ENCODE measurements at regions not wholly inside any gene's neighbourhood (a gene's known extent, or its start where the extent isn't known, plus 50 kb on each side); places are given as distances from the start of the nearest gene placed in this dataset.
"Not testable (repeated sequence)": the region's sequence is repeated elsewhere in the genome, so short reads cannot be mapped to it uniquely, and the experiment has no call there.

DNA sequence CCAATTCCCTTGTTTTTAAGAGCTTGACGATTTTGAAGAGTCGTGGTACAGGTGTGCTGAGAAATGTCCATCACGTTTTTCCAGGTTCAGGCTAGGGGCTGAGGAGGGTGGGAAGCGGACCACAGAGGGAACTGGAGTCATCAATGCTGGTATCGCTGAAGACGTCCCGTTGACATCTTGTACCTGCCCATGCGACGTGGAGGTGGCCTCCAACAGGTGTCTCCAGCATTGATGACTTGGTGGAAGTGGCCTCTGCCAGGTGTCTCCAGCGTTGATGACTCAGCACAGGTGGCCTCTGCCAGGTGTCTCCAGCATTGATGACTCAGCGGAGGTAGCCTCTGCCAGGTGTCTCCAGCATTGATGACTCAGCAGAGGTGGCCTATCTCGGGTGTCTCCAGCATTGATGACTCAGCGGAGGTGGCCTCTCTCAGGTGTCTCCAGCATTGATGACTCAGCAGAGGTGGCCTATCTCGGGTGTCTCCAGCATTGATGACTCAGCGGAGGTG, 86.6 kb downstream of the ASMT start:
- TF ChIP-seq, protein P1, sequence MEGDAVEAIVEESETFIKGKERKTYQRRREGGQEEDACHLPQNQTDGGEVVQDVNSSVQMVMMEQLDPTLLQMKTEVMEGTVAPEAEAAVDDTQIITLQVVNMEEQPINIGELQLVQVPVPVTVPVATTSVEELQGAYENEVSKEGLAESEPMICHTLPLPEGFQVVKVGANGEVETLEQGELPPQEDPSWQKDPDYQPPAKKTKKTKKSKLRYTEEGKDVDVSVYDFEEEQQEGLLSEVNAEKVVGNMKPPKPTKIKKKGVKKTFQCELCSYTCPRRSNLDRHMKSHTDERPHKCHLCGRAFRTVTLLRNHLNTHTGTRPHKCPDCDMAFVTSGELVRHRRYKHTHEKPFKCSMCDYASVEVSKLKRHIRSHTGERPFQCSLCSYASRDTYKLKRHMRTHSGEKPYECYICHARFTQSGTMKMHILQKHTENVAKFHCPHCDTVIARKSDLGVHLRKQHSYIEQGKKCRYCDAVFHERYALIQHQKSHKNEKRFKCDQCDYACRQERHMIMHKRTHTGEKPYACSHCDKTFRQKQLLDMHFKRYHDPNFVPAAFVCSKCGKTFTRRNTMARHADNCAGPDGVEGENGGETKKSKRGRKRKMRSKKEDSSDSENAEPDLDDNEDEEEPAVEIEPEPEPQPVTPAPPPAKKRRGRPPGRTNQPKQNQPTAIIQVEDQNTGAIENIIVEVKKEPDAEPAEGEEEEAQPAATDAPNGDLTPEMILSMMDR (IDR thresholded peaks at IDR 0.05; ENCODE audit: insufficient read depth, low read length): not testable (repeated sequence)
- TF ChIP-seq POLR2AphosphoS5 (IDR thresholded peaks at IDR 0.05; ENCODE audit: low read depth); GABPA (IDR thresholded peaks at IDR 0.05; ENCODE audit: low read depth); SPI1 (IDR thresholded peaks at IDR 0.05; ENCODE audit: borderline replicate concordance, low read depth): not testable (repeated sequence)
